HG02610 (cell line): ENCODE measurements at regions not wholly inside any gene's neighbourhood (a gene's known extent, or its start where the extent isn't known, plus 50 kb on each side); places are given as distances from the start of the nearest gene placed in this dataset.
"Not testable (repeated sequence)": the region's sequence is repeated elsewhere in the genome, so short reads cannot be mapped to it uniquely, and the experiment has no call there.

ENCODE experiments used
- ATAC-seq: cut with Tn5 transposase; IDR thresholded peaks from one replicate; pipeline ENCODE4 v1.9.1; 2021; ENCODE audit warnings: mild to moderate bottlenecking, moderate library complexity; ENCODE audit not compliant: unreplicated experiment

GRCh38 chr16:65315081-65315780 lies 193.4 kb upstream of the CDH11 start:
- no peak for ATAC-seq

GRCh38 chr16:65314627-65315008 lies 192.8 kb upstream of the CDH11 start:
- no peak for ATAC-seq

GRCh38 chr16:65313936-65314626 lies 192.2 kb upstream of the CDH11 start:
- ATAC-seq, result no peak

- no peak for ATAC-seq
Observed at GRCh38 chr16:65312795-65313194, 190.9 kb upstream of the CDH11 start.

- no peak for ATAC-seq
Observed at GRCh38 chr16:65312071-65312470, 190.2 kb upstream of the CDH11 start.

- ATAC-seq, result not testable (repeated sequence)
Observed at GRCh38 chr16:65310491-65310890, 188.6 kb upstream of the CDH11 start.

GRCh38 chr16:65309354-65309753 lies 187.5 kb upstream of the CDH11 start:
- ATAC-seq, result no peak

- ATAC-seq, result no peak
Observed at GRCh38 chr16:65308506-65308905, 186.6 kb upstream of the CDH11 start.

GRCh38 chr16:65307286-65307685 lies 185.4 kb upstream of the CDH11 start:
- no peak for ATAC-seq

GRCh38 chr16:65306722-65307121 lies 184.9 kb upstream of the CDH11 start:
- no peak for ATAC-seq

- no peak for ATAC-seq
Observed at GRCh38 chr16:65306300-65306699, 184.4 kb upstream of the CDH11 start.

- no peak for ATAC-seq
Observed at GRCh38 chr16:65305266-65305959, 183.6 kb upstream of the CDH11 start.

- no peak for ATAC-seq
Observed at GRCh38 chr16:65301029-65301428, 179.2 kb upstream of the CDH11 start.

- no peak for ATAC-seq
Observed at GRCh38 chr16:65297453-65297852, 175.6 kb upstream of the CDH11 start.

GRCh38 chr16:65295527-65295926 lies 173.7 kb upstream of the CDH11 start:
- no peak for ATAC-seq

GRCh38 chr16:65294708-65295107 lies 172.8 kb upstream of the CDH11 start:
- ATAC-seq, result no peak

GRCh38 chr16:65294165-65294564 lies 172.3 kb upstream of the CDH11 start:
- ATAC-seq, result no peak

GRCh38 chr16:65289022-65289421 lies 167.2 kb upstream of the CDH11 start:
- ATAC-seq, result no peak

- no peak for ATAC-seq
Observed at GRCh38 chr16:65287307-65287706, 165.4 kb upstream of the CDH11 start.

GRCh38 chr16:65285128-65286048 lies 163.5 kb upstream of the CDH11 start:
- no peak for ATAC-seq

GRCh38 chr16:65284626-65285025 lies 162.8 kb upstream of the CDH11 start:
- ATAC-seq, result no peak
